ENCODE measurements at regions not wholly inside any gene's neighbourhood (a gene's known extent, or its start where the extent isn't known, plus 50 kb on each side); places are given as distances from the start of the nearest gene placed in this dataset.

GRCh38 chr1:208888376-208888775, 644.2 kb upstream of the PLXNA2 start:
- DNase-seq: no peak

- no peak for DNase-seq
These were observed 648.0 kb upstream of the PLXNA2 start for GRCh38 chr1:208892147-208892546.

- DNase-seq: no peak
These were observed 649.1 kb upstream of the PLXNA2 start for GRCh38 chr1:208893251-208893650.

- no peak for DNase-seq
These were observed 651.0 kb upstream of the PLXNA2 start for GRCh38 chr1:208895181-208895580.

GRCh38 chr1:208895820-208896219, 651.6 kb upstream of the PLXNA2 start:
- no peak for DNase-seq

- DNase-seq: no peak
These were observed 652.6 kb upstream of the PLXNA2 start for GRCh38 chr1:208896768-208897167.

- DNase-seq: no peak
These were observed 655.3 kb upstream of the PLXNA2 start for GRCh38 chr1:208899438-208899837.

- no peak for DNase-seq
These were observed 659.2 kb upstream of the PLXNA2 start for GRCh38 chr1:208903251-208903905.

- no peak for DNase-seq
These were observed 663.6 kb upstream of the PLXNA2 start for GRCh38 chr1:208907790-208908189.

- no peak for DNase-seq
These were observed 665.1 kb upstream of the PLXNA2 start for GRCh38 chr1:208909011-208909984.

GRCh38 chr1:208910161-208910560, 666.0 kb upstream of the PLXNA2 start:
- DNase-seq: no peak

- no peak for DNase-seq
These were observed 666.2 kb upstream of the CAMK1G start for GRCh38 chr1:208917281-208917680.

- no peak for DNase-seq
These were observed 665.8 kb upstream of the CAMK1G start for GRCh38 chr1:208917723-208918122.

- DNase-seq: peak in 1 of 58 donors; percentile 2
These were observed 665.4 kb upstream of the CAMK1G start for GRCh38 chr1:208918160-208918559.

GRCh38 chr1:208919371-208919770, 664.1 kb upstream of the CAMK1G start:
- DNase-seq: no peak

GRCh38 chr1:208921259-208921658, 662.3 kb upstream of the CAMK1G start:
- DNase-seq: no peak

- no peak for DNase-seq
These were observed 660.1 kb upstream of the CAMK1G start for GRCh38 chr1:208923456-208923855.

- DNase-seq: peak in 2 of 58 donors; percentile 1
These were observed 659.4 kb upstream of the CAMK1G start for GRCh38 chr1:208923946-208924720.

- no peak for DNase-seq
These were observed 658.6 kb upstream of the CAMK1G start for GRCh38 chr1:208924928-208925327.

- no peak for DNase-seq
These were observed 655.0 kb upstream of the CAMK1G start for GRCh38 chr1:208928349-208929010.

GRCh38 chr1:208929575-208929974, 653.9 kb upstream of the CAMK1G start:
- no peak for DNase-seq
